ENCODE measurements at regions not wholly inside any gene's neighbourhood (a gene's known extent, or its start where the extent isn't known, plus 50 kb on each side); places are given as distances from the start of the nearest gene placed in this dataset.
"Not testable (repeated sequence)": the region's sequence is repeated elsewhere in the genome, so short reads cannot be mapped to it uniquely, and the experiment has no call there.

- H3K27me3 ChIP-seq (ENCODE audit: control insufficient read depth in 3 of 3, insufficient read depth in 3 of 3, low read depth in 1 of 3, low read length in 3 of 3), result no peaks in the 10 kb centered on the region
- no peaks in the 10 kb centered on the region for H3K79me1 ChIP-seq (ENCODE audit: low read depth, low read length)
- H3K9ac ChIP-seq (ENCODE audit: low read depth, low read length, poor library complexity), result no peak overlapping the region
- H3K4me3 ChIP-seq (ENCODE audit: low read length in 2 of 2), result no peak overlapping the region
- H3K27ac ChIP-seq (replicated peaks; ENCODE audit: low read length), result no peak overlapping the region
- no peak overlapping the region for H4K8ac ChIP-seq (ENCODE audit: low read depth, low read length)
- H2BK15ac ChIP-seq (ENCODE audit: low read length), result no peak overlapping the region
- H3K9me3 ChIP-seq (replicated peaks in 1 of 2; ENCODE audit: control insufficient read depth in 2 of 2, insufficient read depth in 1 of 2, low read depth in 1 of 2, low read length in 2 of 2), result peaks cover 0 to 2% of the 10 kb centered on the region in 2 donors
- H2AK5ac ChIP-seq (ENCODE audit: low read depth, low read length), result no peak overlapping the region
- no peak overlapping the region for H3K4me2 ChIP-seq (ENCODE audit: insufficient read depth, low read length, poor library complexity, severe bottlenecking)
- no peak overlapping the region for H3K23ac ChIP-seq (ENCODE audit: low read depth, low read length, poor library complexity)
- no peak overlapping the region for H2BK120ac ChIP-seq (ENCODE audit: low read depth, low read length)
- H2BK5ac ChIP-seq (ENCODE audit: low read length), result no peak overlapping the region
- no peaks in the 10 kb centered on the region for H3K4me1 ChIP-seq (ENCODE audit: control insufficient read depth in 2 of 2, insufficient read depth in 1 of 2, low read depth in 1 of 2, low read length in 2 of 2)
- H3K4ac ChIP-seq (ENCODE audit: low read length), result no peak overlapping the region
- H2BK12ac ChIP-seq (ENCODE audit: low read length), result no peak overlapping the region
- H4K91ac ChIP-seq (ENCODE audit: low read depth, low read length, poor library complexity), result no peak overlapping the region
- no peak overlapping the region for H3K14ac ChIP-seq (ENCODE audit: low read length)
- H3K18ac ChIP-seq (ENCODE audit: low read length), result no peak overlapping the region
- H2AFZ ChIP-seq (ENCODE audit: low read length), result no peak overlapping the region
- DNase-seq (ENCODE audit: low spot score), result no peak
- no peaks in the 10 kb centered on the region for H3K36me3 ChIP-seq (replicated peaks in 1 of 2; ENCODE audit: control insufficient read depth in 2 of 2, insufficient read depth in 2 of 2, low read length in 2 of 2)
Measured at GRCh38 chr3:191686626-191687025, 225.7 kb downstream of the PYDC2 start.

- DNase-seq (ENCODE audit: low spot score), result no peak
- H3K4me1 ChIP-seq (ENCODE audit: control insufficient read depth in 2 of 2, insufficient read depth in 1 of 2, low read depth in 1 of 2, low read length in 2 of 2), result no peaks in the 10 kb centered on the region
- H3K4me3 ChIP-seq (ENCODE audit: low read length in 2 of 2), result no peak overlapping the region
- H2BK12ac ChIP-seq (ENCODE audit: low read length), result no peak overlapping the region
- no peak overlapping the region for H3K4me2 ChIP-seq (ENCODE audit: insufficient read depth, low read length, poor library complexity, severe bottlenecking)
- H3K36me3 ChIP-seq (replicated peaks in 1 of 2; ENCODE audit: control insufficient read depth in 2 of 2, insufficient read depth in 2 of 2, low read length in 2 of 2), result no peaks in the 10 kb centered on the region
- H4K8ac ChIP-seq (ENCODE audit: low read depth, low read length), result no peak overlapping the region
- no CpG with 5 or more reads among the region's 6 CpGs for WGBS, 2 donors (ENCODE audit: extremely low coverage in 2 of 2, insufficient read length in 2 of 2, insufficient replicate concordance in 1 of 2)
- no peak overlapping the region for H2BK5ac ChIP-seq (ENCODE audit: low read length)
- H3K9me3 ChIP-seq (replicated peaks in 1 of 2; ENCODE audit: control insufficient read depth in 2 of 2, insufficient read depth in 1 of 2, low read depth in 1 of 2, low read length in 2 of 2), result peaks cover 0 to 2% of the 10 kb centered on the region in 2 donors
- no peak overlapping the region for H3K4ac ChIP-seq (ENCODE audit: low read length)
- no peaks in the 10 kb centered on the region for H3K79me1 ChIP-seq (ENCODE audit: low read depth, low read length)
- H3K23ac ChIP-seq (ENCODE audit: low read depth, low read length, poor library complexity), result no peak overlapping the region
- no peak overlapping the region for H2AFZ ChIP-seq (ENCODE audit: low read length)
- no peaks in the 10 kb centered on the region for H3K27me3 ChIP-seq (ENCODE audit: control insufficient read depth in 3 of 3, insufficient read depth in 3 of 3, low read depth in 1 of 3, low read length in 3 of 3)
- H3K27ac ChIP-seq (replicated peaks; ENCODE audit: low read length), result no peak overlapping the region
- no peak overlapping the region for H4K91ac ChIP-seq (ENCODE audit: low read depth, low read length, poor library complexity)
- H2BK120ac ChIP-seq (ENCODE audit: low read depth, low read length), result no peak overlapping the region
- H3K9ac ChIP-seq (ENCODE audit: low read depth, low read length, poor library complexity), result no peak overlapping the region
- no peak overlapping the region for H3K14ac ChIP-seq (ENCODE audit: low read length)
- no peak overlapping the region for H2BK15ac ChIP-seq (ENCODE audit: low read length)
- H3K18ac ChIP-seq (ENCODE audit: low read length), result no peak overlapping the region
- H2AK5ac ChIP-seq (ENCODE audit: low read depth, low read length), result no peak overlapping the region
Measured at GRCh38 chr3:191688756-191689433, 227.9 kb downstream of the PYDC2 start.

GRCh38 chr3:191691184-191691583 is 230.2 kb downstream of the PYDC2 start:
- not testable (repeated sequence) for DNase-seq (ENCODE audit: low spot score); H3K9ac ChIP-seq (ENCODE audit: low read depth, low read length, poor library complexity); H2BK5ac ChIP-seq (ENCODE audit: low read length); H2BK12ac ChIP-seq (ENCODE audit: low read length); H2BK120ac ChIP-seq (ENCODE audit: low read depth, low read length); H2BK15ac ChIP-seq (ENCODE audit: low read length); H3K18ac ChIP-seq (ENCODE audit: low read length); H3K27me3 ChIP-seq (ENCODE audit: control insufficient read depth in 3 of 3, insufficient read depth in 3 of 3, low read depth in 1 of 3, low read length in 3 of 3); H3K4ac ChIP-seq (ENCODE audit: low read length); H3K4me2 ChIP-seq (ENCODE audit: insufficient read depth, low read length, poor library complexity, severe bottlenecking); H3K79me1 ChIP-seq (ENCODE audit: low read depth, low read length); H3K23ac ChIP-seq (ENCODE audit: low read depth, low read length, poor library complexity); H3K14ac ChIP-seq (ENCODE audit: low read length); H3K4me1 ChIP-seq (ENCODE audit: control insufficient read depth in 2 of 2, insufficient read depth in 1 of 2, low read depth in 1 of 2, low read length in 2 of 2); H2AFZ ChIP-seq (ENCODE audit: low read length); H4K8ac ChIP-seq (ENCODE audit: low read depth, low read length); H3K9me3 ChIP-seq (replicated peaks in 1 of 2; ENCODE audit: control insufficient read depth in 2 of 2, insufficient read depth in 1 of 2, low read depth in 1 of 2, low read length in 2 of 2); H3K36me3 ChIP-seq (replicated peaks in 1 of 2; ENCODE audit: control insufficient read depth in 2 of 2, insufficient read depth in 2 of 2, low read length in 2 of 2); H3K27ac ChIP-seq (replicated peaks; ENCODE audit: low read length); H4K91ac ChIP-seq (ENCODE audit: low read depth, low read length, poor library complexity); H3K4me3 ChIP-seq (ENCODE audit: low read length in 2 of 2); H2AK5ac ChIP-seq (ENCODE audit: low read depth, low read length)
- no CpG with 5 or more reads among the region's 3 CpGs for WGBS, 2 donors (ENCODE audit: extremely low coverage in 2 of 2, insufficient read length in 2 of 2, insufficient replicate concordance in 1 of 2)

- Histone ChIP-seq H3K9me3 (replicated peaks in 1 of 2; ENCODE audit: control insufficient read depth in 2 of 2, insufficient read depth in 1 of 2, low read depth in 1 of 2, low read length in 2 of 2) (no peaks in the 10 kb centered on the region), H3K4me1 (ENCODE audit: control insufficient read depth in 2 of 2, insufficient read depth in 1 of 2, low read depth in 1 of 2, low read length in 2 of 2) (no peaks in the 10 kb centered on the region), H3K23ac (ENCODE audit: low read depth, low read length, poor library complexity) (no peak overlapping the region), H2BK120ac (ENCODE audit: low read depth, low read length) (no peak overlapping the region), H4K8ac (ENCODE audit: low read depth, low read length) (no peak overlapping the region), H3K4ac (ENCODE audit: low read length) (no peak overlapping the region), H3K14ac (ENCODE audit: low read length) (no peak overlapping the region), H3K79me1 (ENCODE audit: low read depth, low read length) (no peaks in the 10 kb centered on the region), H3K27me3 (ENCODE audit: control insufficient read depth in 3 of 3, insufficient read depth in 3 of 3, low read depth in 1 of 3, low read length in 3 of 3) (no peaks in the 10 kb centered on the region), H3K4me3 (ENCODE audit: low read length in 2 of 2) (no peak overlapping the region), H3K36me3 (replicated peaks in 1 of 2; ENCODE audit: control insufficient read depth in 2 of 2, insufficient read depth in 2 of 2, low read length in 2 of 2) (no peaks in the 10 kb centered on the region), H3K18ac (ENCODE audit: low read length) (no peak overlapping the region), H2BK5ac (ENCODE audit: low read length) (no peak overlapping the region), H2AFZ (ENCODE audit: low read length) (peak overlapping the region; percentile 37), H3K9ac (ENCODE audit: low read depth, low read length, poor library complexity) (no peak overlapping the region), H2AK5ac (ENCODE audit: low read depth, low read length) (no peak overlapping the region), H3K27ac (replicated peaks; ENCODE audit: low read length) (no peak overlapping the region), H4K91ac (ENCODE audit: low read depth, low read length, poor library complexity) (no peak overlapping the region), H3K4me2 (ENCODE audit: insufficient read depth, low read length, poor library complexity, severe bottlenecking) (no peak overlapping the region), H2BK12ac (ENCODE audit: low read length) (no peak overlapping the region), H2BK15ac (ENCODE audit: low read length) (no peak overlapping the region)
- DNase-seq (ENCODE audit: low spot score), result no peak
- WGBS, 2 donors (ENCODE audit: extremely low coverage in 2 of 2, insufficient read length in 2 of 2, insufficient replicate concordance in 1 of 2), result no CpG with 5 or more reads among the region's 7 CpGs
Measured at GRCh38 chr3:191695131-191695814, 234.3 kb downstream of the PYDC2 start.

Data from neuronal stem cell (in vitro differentiated cells).